ENCODE measurements at regions not wholly inside any gene's neighbourhood (a gene's known extent, or its start where the extent isn't known, plus 50 kb on each side); places are given as distances from the start of the nearest gene placed in this dataset.
"Not testable (repeated sequence)": the region's sequence is repeated elsewhere in the genome, so short reads cannot be mapped to it uniquely, and the experiment has no call there.

- DNase-seq (ENCODE audit: low spot score) = no peak
These were observed 1100.7 kb upstream of the MIR17HG start for GRCh38 chr13:90246687-90247345.

- DNase-seq (ENCODE audit: low spot score) = no peak
These were observed 1093.7 kb upstream of the MIR17HG start for GRCh38 chr13:90253806-90254205.

GRCh38 chr13:90254437-90254836, 1093.0 kb upstream of the MIR17HG start:
- no peak for DNase-seq (ENCODE audit: low spot score)

- DNase-seq (ENCODE audit: low spot score) = no peak
These were observed 1090.7 kb upstream of the MIR17HG start for GRCh38 chr13:90256746-90257145.

- DNase-seq (ENCODE audit: low spot score) = no peak
These were observed 1089.4 kb upstream of the MIR17HG start for GRCh38 chr13:90258129-90258528.

GRCh38 chr13:90261343-90261742, 1086.1 kb upstream of the MIR17HG start:
- no peak for DNase-seq (ENCODE audit: low spot score)

- DNase-seq (ENCODE audit: low spot score) = no peak
These were observed 1077.3 kb upstream of the MIR17HG start for GRCh38 chr13:90270226-90270625.

GRCh38 chr13:90272356-90272755, 1075.1 kb upstream of the MIR17HG start:
- DNase-seq (ENCODE audit: low spot score) = no peak

- no peak for DNase-seq (ENCODE audit: low spot score)
These were observed 1071.3 kb upstream of the MIR17HG start for GRCh38 chr13:90276216-90276615.

GRCh38 chr13:90278231-90278630, 1069.3 kb upstream of the MIR17HG start:
- DNase-seq (ENCODE audit: low spot score) = not testable (repeated sequence)

- DNase-seq (ENCODE audit: low spot score) = no peak
These were observed 1065.8 kb upstream of the MIR17HG start for GRCh38 chr13:90281709-90282108.

- no peak for DNase-seq (ENCODE audit: low spot score)
These were observed 1060.0 kb upstream of the MIR17HG start for GRCh38 chr13:90287521-90287920.

GRCh38 chr13:90293793-90294361, 1053.6 kb upstream of the MIR17HG start:
- DNase-seq (ENCODE audit: low spot score) = no peak

GRCh38 chr13:90299238-90299637, 1048.2 kb upstream of the MIR17HG start:
- no peak for DNase-seq (ENCODE audit: low spot score)

GRCh38 chr13:90300015-90300414, 1047.5 kb upstream of the MIR17HG start:
- no peak for DNase-seq (ENCODE audit: low spot score)

- DNase-seq (ENCODE audit: low spot score) = no peak
These were observed 1045.4 kb upstream of the MIR17HG start for GRCh38 chr13:90302107-90302506.

- DNase-seq (ENCODE audit: low spot score) = no peak
These were observed 1041.7 kb upstream of the MIR17HG start for GRCh38 chr13:90305796-90306195.

- no peak for DNase-seq (ENCODE audit: low spot score)
These were observed 1040.4 kb upstream of the MIR17HG start for GRCh38 chr13:90307136-90307535.

GRCh38 chr13:90308249-90308648, 1039.2 kb upstream of the MIR17HG start:
- no peak for DNase-seq (ENCODE audit: low spot score)

- no peak for DNase-seq (ENCODE audit: low spot score)
These were observed 1035.6 kb upstream of the MIR17HG start for GRCh38 chr13:90311929-90312328.

GRCh38 chr13:90315061-90315460, 1032.4 kb upstream of the MIR17HG start:
- no peak for DNase-seq (ENCODE audit: low spot score)

GRCh38 chr13:90320664-90321063, 1026.8 kb upstream of the MIR17HG start:
- DNase-seq (ENCODE audit: low spot score) = no peak

GRCh38 chr13:90321281-90321931, 1026.1 kb upstream of the MIR17HG start:
- no peak for DNase-seq (ENCODE audit: low spot score)

GRCh38 chr13:90329641-90330040, 1017.8 kb upstream of the MIR17HG start:
- DNase-seq (ENCODE audit: low spot score) = no peak

Measured in activated CD4-positive, alpha-beta T cell treated with anti-CD3 and anti-CD28 coated beads, Interleukin-2, Interleukin-4, amounts not matched to agents 100 ng/mL and 50 ng/mL, durations not matched to agents 16 hours and 8 hours (primary cell).